ENCODE measurements at regions not wholly inside any gene's neighbourhood (a gene's known extent, or its start where the extent isn't known, plus 50 kb on each side); places are given as distances from the start of the nearest gene placed in this dataset.

DNA sequence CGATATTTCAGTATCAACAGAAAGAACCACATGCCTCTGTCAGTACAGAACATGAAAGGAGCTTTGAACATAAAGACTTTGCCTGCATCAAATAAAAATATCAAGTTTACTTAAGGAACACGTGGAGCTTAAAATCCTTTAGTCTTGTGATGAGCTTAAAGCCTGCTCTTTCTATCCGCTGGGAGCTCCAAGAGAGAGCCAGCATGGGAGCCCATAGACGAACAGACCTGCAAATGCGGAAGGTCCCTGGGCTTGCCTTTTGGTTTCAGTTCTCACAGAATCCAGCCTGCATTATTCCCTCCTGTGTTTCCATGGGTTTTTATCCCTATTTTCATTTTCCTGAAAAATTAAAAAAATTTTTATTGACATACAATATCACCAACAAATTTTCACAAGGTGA lies 530.6 kb upstream of the RGMA start:
- TF ChIP-seq, protein P1, sequence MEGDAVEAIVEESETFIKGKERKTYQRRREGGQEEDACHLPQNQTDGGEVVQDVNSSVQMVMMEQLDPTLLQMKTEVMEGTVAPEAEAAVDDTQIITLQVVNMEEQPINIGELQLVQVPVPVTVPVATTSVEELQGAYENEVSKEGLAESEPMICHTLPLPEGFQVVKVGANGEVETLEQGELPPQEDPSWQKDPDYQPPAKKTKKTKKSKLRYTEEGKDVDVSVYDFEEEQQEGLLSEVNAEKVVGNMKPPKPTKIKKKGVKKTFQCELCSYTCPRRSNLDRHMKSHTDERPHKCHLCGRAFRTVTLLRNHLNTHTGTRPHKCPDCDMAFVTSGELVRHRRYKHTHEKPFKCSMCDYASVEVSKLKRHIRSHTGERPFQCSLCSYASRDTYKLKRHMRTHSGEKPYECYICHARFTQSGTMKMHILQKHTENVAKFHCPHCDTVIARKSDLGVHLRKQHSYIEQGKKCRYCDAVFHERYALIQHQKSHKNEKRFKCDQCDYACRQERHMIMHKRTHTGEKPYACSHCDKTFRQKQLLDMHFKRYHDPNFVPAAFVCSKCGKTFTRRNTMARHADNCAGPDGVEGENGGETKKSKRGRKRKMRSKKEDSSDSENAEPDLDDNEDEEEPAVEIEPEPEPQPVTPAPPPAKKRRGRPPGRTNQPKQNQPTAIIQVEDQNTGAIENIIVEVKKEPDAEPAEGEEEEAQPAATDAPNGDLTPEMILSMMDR (conservative IDR thresholded peaks at IDR 0.05; ENCODE audit: low read depth, low read length): no peak
- TF ChIP-seq CEBPB (IDR thresholded peaks at IDR 0.05; ENCODE audit: low read depth, low read length): no peak
- TF ChIP-seq RCOR1 (IDR thresholded peaks at IDR 0.05; ENCODE audit: insufficient replicate concordance, low read length): no peak
- TF ChIP-seq, protein P2, sequence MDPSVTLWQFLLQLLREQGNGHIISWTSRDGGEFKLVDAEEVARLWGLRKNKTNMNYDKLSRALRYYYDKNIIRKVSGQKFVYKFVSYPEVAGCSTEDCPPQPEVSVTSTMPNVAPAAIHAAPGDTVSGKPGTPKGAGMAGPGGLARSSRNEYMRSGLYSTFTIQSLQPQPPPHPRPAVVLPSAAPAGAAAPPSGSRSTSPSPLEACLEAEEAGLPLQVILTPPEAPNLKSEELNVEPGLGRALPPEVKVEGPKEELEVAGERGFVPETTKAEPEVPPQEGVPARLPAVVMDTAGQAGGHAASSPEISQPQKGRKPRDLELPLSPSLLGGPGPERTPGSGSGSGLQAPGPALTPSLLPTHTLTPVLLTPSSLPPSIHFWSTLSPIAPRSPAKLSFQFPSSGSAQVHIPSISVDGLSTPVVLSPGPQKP (IDR thresholded peaks at IDR 0.05; ENCODE audit: borderline replicate concordance, low read depth, low read length): no peak
- no peak for TF ChIP-seq MXI1 (IDR thresholded peaks at IDR 0.05; ENCODE audit: borderline replicate concordance, low read depth, low read length)
- TF ChIP-seq, protein P3, sequence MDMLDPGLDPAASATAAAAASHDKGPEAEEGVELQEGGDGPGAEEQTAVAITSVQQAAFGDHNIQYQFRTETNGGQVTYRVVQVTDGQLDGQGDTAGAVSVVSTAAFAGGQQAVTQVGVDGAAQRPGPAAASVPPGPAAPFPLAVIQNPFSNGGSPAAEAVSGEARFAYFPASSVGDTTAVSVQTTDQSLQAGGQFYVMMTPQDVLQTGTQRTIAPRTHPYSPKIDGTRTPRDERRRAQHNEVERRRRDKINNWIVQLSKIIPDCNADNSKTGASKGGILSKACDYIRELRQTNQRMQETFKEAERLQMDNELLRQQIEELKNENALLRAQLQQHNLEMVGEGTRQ (IDR thresholded peaks at IDR 0.05; ENCODE audit: low read depth, low read length): no peak
- no peak overlapping the region for H4K8ac ChIP-seq (ENCODE audit: low read depth in 2 of 2, low read length in 2 of 2)
- ATAC-seq (ENCODE audit: low read depth): no peak
- H3K4ac ChIP-seq (ENCODE audit: low read depth, low read length): no peak overlapping the region
- H3K4me2 ChIP-seq (ENCODE audit: low read depth, low read length): no peak overlapping the region
- no peaks in the 10 kb centered on the region for H3K4me1 ChIP-seq (ENCODE audit: control insufficient read depth, insufficient read depth, low read length)
- CTCF ChIA-PET: no interaction called here
- H2BK120ac ChIP-seq (ENCODE audit: low read depth, low read length): no peak overlapping the region
- no peak overlapping the region for H2BK15ac ChIP-seq (ENCODE audit: low read depth, low read length)
- no peak overlapping the region for H3K56ac ChIP-seq (ENCODE audit: extremely low read depth, insufficient read depth, low read length)
- 80% methylated on average over 1 of the region's 5 CpGs; no CpG with 5 or more reads in 1 of the 2 experiments for WGBS, 2 experiments (ENCODE audit: extremely low coverage in 2 of 2, insufficient read length in 1 of 2)
- H4K91ac ChIP-seq (ENCODE audit: insufficient read depth, low read depth, low read length): no peak overlapping the region
- no peak overlapping the region for H2BK20ac ChIP-seq (ENCODE audit: low read depth, low read length)
- no peak overlapping the region for H3K14ac ChIP-seq (replicated peaks; ENCODE audit: low read depth, low read length)
- no peaks in the 10 kb centered on the region for H3K9me1 ChIP-seq (ENCODE audit: insufficient read depth, low read length)
- POLR2A ChIA-PET (ENCODE audit: unreplicated experiment): no interaction called here
- in situ Hi-C loops (cut with MboI; ENCODE audit: low sequenced_read_pairs) (no loop called here), intact Hi-C loops (cut with micrococcal nuclease) (no loop called here), dilution Hi-C loops (cut with HindIII; ENCODE audit: low sequenced_read_pairs, unreplicated experiment) (no loop called here)
- H2AFZ ChIP-seq (replicated peaks; ENCODE audit: low read length, poor library complexity): no peak overlapping the region
- H4K20me1 ChIP-seq (ENCODE audit: insufficient read depth, low read length): no peaks in the 10 kb centered on the region
- H3K27ac ChIP-seq (ENCODE audit: insufficient read depth, low read length): no peak overlapping the region
- no peak overlapping the region for H4K5ac ChIP-seq (ENCODE audit: low read depth, low read length)
- H3K23ac ChIP-seq (ENCODE audit: low read depth, low read length): no peak overlapping the region
- BruUV-seq (replicated peaks): no TSS peak
- no peak overlapping the region for H2AK9ac ChIP-seq (replicated peaks; ENCODE audit: low read depth, low read length, poor library complexity)
- no peak overlapping the region for H3K9ac ChIP-seq (ENCODE audit: low read depth, low read length)
- no peak overlapping the region for H3K18ac ChIP-seq (ENCODE audit: low read depth, low read length)
- H3K4me3 ChIP-seq (ENCODE audit: insufficient read depth, low read depth, low read length): no peak overlapping the region
- H3K9me3 ChIP-seq (ENCODE audit: control insufficient read depth, insufficient read depth, low read length): peaks cover 12% of the 10 kb centered on the region
- no peak for DNase-seq
- H3K27me3 ChIP-seq (ENCODE audit: control insufficient read depth, insufficient read depth, low read length): no peaks in the 10 kb centered on the region
- H2AK5ac ChIP-seq (ENCODE audit: low read depth, low read length): no peak overlapping the region
- no peaks in the 10 kb centered on the region for H3K36me3 ChIP-seq (ENCODE audit: control insufficient read depth, insufficient read depth, low read length)
- H3K79me1 ChIP-seq (ENCODE audit: low read depth in 1 of 2, low read length in 2 of 2): no peaks in the 10 kb centered on the region
- H2BK5ac ChIP-seq (ENCODE audit: low read depth, low read length, poor library complexity, severe bottlenecking): no peak overlapping the region
